ENCODE measurements at regions not wholly inside any gene's neighbourhood (a gene's known extent, or its start where the extent isn't known, plus 50 kb on each side); places are given as distances from the start of the nearest gene placed in this dataset.
"Not testable (repeated sequence)": the region's sequence is repeated elsewhere in the genome, so short reads cannot be mapped to it uniquely, and the experiment has no call there.

DNA sequence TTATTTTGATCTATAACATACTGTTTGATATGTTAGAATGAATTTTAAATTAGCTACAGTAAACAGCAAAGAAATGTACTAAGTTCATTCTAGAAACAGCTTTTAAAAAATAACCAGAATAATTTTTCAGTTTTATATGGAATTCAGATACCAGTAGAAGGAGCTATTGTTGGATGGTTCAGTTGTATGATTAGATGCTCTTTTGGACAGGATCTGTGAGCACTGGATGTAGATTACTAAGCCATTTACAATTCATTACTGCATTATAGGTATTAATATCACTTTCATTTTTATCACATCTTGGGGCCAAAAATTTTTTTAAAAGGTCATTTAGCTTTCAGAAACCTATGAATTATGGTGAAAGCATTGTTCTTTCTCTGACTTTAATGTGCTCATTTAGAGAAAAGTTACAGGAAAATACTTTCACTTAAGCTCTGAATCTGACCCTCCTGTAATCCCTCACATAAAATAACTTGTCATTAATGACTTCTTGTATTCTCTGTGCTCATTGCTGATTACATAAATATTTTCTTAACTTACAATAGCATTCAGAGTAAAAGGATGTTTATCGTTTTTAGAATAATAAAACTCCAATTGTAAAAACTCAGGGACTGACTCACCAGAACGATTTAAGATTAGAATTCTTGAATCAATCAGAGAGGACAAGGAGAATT lies 750.2 kb downstream of the SLC4A3 start:
- no peak for DNase-seq

DNA sequence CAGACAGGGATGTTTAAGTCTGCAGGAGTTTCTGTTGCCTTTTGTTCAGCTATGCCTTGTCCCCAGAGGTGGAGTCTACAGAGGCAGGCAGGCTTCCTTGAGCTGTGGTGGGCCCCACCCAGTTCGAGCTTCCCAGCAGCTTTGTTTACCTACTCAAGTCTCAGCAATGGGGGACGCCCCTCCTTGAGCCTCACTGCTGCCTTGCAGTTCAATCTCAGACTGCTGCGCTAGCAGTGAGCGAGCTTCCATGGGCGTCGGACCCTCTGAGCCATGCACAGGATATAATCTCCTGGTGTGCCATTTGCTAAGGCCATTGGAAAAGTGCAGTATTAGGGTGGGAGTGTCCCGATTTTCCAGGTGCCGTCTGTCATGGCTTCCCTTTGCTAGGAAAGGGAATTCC lies 760.3 kb downstream of the SLC4A3 start:
- DNase-seq = not testable (repeated sequence)

DNA sequence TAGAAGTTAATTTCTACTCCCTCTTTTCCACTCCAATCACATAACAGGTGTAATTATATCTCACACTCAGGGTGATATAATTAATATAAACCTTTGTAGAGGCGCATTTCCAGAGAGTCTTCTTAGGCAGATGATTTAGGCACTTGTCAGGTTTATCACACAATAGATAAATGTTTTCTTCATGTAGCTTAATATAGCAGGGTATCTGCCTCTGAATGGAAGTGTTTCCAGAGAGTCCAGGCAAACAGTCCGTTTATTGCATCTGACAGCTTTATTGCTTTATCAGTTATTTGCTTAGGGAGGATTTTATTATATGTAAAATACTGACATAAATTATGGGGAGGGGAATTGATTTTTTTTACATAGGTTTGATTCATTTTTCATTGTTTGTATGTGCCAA lies 766.3 kb downstream of the SLC4A3 start:
- no peak for DNase-seq

DNA sequence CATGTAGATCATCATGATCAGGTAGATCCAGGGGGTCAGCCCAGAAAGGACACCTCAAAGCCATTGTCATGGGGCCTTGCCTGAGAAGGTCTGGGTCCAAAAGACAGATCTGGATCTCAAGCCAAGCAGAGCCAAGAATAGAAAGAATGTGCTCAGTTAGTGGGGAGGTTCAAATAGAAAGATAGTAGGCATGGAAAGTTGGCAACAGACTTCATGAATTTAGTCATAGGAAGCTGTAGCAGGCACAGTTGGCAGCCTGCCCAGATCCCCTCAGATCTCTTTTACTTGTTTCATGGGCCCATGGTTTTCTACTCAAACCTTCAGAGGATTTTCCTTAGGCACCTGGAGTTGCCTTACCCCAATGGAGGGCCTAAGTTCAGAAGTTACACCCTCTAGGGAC lies 767.0 kb downstream of the SLC4A3 start:
- DNase-seq = no peak

DNA sequence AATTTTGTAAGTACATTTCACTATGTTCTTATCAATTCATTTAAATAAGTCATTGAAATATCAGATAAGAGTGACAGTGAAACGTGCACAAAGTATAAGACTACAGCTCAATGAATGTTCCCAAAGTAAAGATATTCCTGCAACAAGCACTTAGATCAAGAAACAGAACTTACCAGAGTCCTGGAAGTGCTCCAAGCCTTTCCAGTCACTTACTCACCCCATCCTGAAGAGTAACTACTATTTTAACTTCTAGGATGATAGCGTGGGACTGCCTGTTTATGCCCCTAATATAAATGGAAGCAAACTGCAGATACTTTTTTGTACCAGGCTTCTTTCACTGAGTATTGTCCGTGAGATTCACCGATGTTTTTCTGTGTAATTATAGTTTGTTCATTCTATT lies 768.9 kb downstream of the SLC4A3 start:
- DNase-seq = no peak

DNA sequence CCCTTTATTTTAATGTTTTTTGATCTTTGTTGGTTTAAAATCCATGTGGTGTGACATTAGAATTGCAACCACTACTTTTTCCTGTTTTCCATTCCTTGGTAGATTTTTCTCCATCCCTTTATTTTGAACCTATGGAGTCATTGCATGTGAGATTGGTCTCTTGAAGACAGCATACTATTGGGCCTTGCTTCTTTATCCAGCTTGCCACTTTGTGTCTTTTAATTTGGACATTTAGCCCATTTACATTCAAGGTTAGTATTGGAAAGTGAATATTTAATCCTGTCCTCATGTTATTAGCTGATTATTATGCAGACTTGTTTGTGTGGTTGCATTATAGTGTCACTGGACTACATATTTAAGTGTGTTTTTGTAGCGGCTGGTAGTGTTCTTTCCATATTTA lies 782.9 kb downstream of the SLC4A3 start:
- DNase-seq = no peak

DNA sequence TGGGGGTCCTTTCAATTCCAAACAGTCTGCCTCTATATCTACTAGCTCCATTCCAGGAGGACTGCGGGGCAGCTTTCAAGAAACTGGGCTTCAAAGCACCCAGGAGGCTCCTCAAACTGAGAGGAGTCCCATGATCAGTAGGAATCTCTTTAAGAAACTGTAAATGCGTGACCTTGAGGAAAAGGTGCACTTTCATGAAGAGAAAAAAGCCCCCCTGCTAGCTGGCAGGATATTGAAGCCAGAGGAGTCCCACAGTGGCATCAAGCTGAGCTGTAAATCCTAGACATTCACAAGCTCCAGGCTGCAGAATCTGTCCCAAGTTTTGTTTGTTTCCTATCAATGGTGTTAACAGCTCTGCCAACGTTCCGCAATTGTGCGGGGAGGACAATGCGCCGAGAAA lies 790.1 kb downstream of the SLC4A3 start:
- DNase-seq = no peak

DNA sequence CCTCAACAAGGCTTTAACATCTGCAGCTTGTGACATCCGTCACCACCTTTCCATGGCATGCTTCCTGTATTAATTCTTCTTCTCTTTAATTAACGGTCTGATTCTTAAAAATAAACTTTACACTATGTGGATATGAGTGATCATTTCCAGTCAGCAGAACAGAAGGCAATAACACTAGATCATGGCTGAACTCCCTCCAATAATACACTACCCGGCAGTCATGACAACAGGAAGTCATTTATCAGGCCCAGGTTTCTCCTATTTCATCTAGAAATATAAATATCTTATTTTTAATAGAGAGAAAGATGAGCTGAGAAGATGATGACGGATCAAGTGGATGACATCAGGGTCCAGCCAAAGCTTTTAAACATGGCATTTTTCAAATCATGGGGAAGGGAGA lies 792.2 kb downstream of the SLC4A3 start:
- DNase-seq = no peak

DNA sequence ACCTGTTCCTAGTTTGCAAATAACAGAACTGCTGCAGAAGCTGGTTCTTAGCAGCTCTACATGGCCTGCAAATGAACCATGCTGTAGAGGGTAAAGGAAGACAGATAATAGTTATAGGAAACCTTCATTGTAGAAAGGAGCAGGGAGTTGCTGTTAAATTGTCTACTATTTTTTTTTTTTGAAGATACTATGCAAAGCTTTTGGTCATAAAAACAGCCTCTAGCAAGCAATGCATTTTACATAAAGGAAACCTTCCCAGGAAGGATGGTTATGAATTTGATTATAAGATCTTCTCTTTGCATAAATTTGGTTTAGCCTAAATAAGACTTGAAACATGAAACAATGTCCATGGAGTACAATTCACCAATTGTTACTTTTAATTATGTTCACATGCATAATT lies 793.4 kb downstream of the SLC4A3 start:
- DNase-seq = no peak

DNA sequence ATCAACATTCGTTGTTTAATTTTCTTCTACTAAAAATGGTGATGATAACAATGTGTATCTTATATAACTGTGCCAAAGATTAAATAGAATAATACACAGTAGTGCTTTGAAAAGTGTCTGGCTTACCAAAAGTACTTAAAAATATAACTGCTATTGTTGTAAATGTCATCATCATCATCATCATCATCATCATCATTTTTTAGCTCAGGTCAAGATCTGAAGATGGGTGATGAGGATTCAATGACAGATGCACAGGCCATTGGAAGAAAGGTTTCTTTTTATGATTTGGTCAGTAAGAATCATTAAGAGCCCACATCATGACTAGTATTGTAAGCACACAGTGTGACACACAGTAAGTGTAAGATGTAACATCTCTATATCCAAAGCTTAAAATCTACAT lies 795.2 kb downstream of the SLC4A3 start:
- DNase-seq = no peak

DNA sequence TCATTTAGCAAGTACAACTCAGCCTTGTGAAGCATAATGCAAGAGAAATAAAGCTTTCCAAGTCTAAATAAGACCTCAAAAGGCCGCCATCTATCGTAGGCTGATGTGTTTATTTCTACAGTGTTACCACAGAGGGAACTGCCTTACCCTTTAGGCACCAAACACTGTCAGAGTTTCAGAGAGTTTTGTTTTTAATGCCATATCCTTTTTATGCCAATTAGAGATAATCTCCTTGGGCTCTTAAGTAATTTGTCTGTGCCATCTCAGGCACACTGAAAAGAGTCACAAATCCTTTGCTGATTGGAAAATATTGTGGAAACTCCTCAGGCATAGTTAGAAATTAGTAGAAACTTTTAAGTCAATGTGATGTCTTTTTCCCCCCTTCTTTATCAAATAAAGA lies 797.1 kb downstream of the SLC4A3 start:
- no peak for DNase-seq

DNA sequence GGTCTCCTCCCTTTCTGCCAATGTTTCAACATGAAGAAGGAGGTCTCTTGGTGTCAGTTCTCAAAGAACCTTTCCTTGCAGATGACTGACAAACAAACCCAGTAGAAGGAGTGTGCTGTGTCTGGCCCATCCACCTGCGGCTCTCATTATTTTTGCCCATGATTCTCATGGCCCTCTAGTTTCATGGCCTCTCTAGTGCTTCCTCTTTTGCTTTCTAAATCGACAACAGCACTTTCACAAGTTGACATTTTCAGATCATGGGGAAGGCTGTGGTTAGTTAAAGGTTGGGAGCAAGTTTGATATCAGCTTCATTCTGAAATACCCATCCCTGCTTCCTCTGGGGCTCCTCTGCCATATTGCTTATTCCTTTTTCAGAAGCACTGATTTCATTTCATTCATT lies 805.2 kb downstream of the SLC4A3 start:
- DNase-seq = no peak

DNA sequence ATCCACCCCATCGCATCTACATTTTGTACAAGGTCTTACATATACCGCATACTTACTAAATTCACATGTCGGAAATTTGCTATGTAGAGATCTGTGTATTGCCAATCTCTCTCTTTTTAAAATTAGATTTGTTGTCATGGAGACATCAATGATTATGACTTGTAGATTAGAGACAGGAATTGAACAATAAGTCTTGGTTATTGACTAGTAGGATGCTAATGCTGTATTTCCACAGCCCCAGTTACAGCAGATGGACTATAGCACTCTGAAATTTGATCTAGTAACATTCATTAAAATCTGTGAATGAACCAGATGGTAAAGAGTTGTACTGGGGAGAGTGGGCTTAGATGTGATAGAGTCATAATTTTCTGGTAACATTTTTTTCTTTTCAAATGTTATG lies 805.7 kb downstream of the SLC4A3 start:
- no peak for DNase-seq

DNA sequence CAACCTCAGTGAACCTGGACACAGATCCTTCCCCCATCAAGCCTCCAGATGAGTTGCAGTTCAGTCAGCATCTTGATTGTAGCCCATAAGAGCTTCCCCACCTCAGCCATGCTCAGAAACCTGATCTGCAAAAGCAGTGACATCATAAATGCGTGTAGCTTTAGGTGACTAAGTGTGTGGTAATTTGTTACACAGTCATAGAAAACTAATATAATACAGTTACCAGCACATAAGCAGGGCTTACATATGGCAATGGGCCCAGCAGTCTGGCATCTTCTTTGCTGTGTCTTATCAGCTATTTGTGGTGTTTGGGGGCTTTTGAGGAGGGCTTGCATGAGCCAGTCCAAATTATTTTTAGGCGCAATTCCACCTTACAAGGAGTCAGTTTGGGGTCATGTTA lies 807.0 kb downstream of the SLC4A3 start:
- DNase-seq = no peak

DNA sequence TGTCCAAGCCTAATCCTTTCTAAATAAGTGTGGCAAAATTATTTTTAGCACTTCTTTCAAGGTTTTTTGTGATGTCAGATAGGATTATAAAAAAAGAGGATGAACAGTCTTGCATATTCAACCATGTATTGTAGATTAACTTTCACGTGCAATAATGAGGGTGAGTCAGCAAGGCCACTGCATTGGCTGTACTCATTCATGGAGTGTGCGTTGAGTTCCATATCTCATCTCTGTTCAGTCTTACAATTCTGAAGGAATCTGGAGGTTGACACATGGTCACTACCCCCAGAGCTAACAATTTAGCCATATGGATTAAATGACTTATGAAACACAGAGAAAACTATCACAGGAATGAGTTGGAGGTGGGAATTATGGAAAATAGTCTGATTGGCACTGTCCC lies 810.5 kb downstream of the SLC4A3 start:
- DNase-seq = no peak

DNA sequence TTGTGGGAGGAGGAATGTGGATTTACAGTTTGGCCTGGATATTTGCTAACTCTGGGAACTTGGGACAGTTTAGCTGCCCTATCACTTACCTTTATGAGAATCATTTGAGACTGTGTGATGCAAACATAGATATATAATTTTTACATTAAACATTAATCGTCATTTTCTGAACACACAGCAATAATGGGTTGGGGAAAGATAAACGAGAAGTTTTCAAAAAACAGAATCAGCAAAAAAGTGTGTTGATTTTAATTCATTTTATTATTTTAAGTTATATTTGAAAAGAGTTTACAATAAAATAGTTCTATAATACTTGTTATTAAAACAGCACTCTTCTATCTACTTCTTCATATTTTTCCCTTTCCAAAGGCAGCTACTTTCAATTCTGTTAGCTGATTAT lies 813.3 kb downstream of the SLC4A3 start:
- DNase-seq = no peak

DNA sequence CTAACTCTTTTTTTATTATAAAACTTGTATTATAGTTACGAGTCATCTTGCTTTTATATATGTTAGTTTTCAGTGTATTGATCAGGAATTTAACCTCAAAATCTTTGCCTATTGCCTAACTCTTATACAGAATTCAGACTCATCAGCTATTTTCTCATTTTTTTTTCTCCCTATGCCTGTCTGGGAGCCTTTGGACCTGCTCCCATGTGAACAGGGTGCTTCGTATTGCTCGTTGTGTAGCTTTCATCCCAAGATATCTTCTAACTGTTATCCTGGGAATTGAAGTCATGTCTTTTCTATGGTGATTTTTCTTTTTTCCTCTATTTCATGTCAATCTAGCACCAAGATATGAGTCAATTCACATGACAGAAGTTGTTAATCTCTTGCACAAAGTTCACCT lies 814.0 kb downstream of the SLC4A3 start:
- no peak for DNase-seq

DNA sequence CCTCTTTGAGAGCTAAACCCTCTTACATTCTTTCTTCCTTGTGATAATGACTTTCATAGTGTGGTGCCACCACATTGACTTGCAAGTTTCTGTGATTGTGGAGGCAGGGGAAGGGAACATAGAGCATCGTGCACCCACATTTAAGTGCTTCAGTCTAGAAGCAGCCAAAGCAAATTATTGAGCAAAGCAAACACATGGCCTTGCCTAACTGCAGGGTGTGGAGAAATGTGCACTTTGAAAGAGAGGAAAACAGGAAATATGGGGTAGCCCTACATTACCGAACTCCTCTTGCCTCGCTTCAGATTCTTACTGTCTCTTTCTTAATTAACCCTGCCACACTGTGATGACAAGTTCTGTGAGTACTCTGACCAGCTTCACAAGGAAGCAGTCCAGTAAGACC lies 814.6 kb downstream of the SLC4A3 start:
- no peak for DNase-seq

DNA sequence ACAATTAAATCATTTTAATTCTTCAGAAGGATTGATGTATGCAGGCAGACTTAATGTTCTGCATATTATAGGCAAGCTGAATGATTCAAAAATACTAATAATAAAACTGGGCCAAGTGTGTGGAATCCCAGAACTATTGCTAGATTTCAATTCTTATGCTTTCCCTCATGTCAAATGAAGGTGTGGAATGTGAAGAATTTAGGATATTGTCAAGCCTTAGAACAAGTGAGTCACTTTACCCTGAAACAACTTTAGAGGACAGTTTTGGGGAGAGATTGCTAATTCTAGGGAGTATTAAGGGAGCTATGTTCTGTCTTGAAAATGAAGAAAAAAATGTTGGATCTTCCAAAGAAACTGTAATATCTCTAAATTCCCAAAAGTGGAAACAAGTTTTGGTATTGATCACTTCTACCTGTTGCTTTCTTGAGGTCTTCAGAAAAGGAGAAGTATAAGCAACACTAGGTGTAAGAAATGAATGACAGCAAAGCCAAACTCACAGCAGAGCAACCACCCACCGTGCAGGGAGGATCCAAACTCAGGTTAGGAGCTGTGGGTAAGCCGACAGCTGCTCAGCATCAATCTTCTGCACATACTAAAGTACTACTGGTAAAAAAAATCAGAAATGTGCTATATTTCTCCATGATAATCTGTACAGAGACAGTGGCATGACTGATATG lies 818.1 kb downstream of the SLC4A3 start:
- no peak for DNase-seq

DNA sequence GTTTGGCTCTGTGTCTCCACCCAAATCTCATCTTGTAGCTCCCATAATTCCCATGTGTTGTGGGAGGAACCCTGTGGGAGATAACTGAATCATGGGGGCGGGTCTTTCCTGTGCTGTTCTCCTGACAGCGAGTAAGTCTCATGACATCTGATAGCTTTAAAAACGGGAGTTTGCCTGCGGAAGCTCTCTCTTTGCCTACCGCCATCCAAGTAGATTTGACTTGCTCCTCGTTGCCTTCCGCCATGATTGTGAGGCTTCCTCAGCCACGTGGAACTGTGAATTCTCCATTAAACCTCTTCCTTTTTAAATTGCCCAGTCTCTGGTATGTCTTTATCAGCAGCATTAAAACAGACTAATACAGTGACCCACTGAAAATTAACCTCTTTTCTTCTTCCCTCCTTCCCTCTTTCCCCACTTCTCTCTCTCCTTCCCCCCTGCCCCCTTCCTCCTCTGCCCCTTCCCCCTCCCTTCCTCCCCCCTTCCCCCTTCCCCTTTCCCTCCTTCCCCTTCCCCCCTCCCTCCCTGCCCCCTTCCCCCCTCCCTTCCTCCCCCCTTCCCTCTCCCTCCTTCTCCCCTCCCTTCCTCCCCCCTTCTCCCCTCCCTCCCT lies 818.8 kb downstream of the SLC4A3 start:
- no peak for DNase-seq

DNA sequence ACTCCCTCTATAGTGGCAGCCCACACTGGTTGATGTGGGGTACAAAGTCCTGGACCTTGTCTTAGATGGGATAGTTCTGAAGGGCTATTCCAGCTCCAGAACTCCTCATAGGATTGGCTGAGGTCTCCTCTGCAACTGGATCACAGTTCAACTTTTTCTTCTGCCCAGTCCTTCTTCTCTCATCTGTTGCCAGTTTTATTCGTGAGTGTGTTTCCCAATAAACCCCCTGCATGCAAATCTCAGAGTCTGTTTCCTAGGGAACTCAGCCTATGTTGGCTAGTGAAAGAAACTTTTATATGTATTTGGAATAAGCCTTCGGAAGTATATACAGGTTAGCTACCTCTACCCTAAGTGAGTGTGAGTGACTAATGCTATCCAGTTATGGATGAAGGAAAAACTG lies 823.4 kb downstream of the SLC4A3 start:
- DNase-seq = no peak

DNA sequence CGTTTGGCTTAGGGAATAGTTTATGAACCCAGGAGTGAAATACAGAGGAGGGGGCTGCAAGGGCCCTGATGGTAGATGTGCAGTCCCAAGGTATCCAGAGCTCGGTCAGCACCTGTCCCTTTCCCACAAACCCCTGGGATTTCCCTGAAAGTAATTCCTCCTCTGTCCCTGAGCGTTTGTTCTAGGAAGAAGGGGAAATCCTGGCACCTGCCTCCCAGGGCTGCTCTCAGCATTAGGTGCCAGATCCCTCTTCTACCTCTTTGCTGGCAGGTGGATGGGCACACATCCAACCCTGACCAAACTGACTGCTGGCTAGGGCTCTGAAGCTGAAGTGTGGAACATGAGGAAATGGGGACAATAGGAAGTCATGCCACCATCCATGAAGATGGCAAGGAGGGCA lies 824.0 kb downstream of the SLC4A3 start:
- DNase-seq = no peak

DNA sequence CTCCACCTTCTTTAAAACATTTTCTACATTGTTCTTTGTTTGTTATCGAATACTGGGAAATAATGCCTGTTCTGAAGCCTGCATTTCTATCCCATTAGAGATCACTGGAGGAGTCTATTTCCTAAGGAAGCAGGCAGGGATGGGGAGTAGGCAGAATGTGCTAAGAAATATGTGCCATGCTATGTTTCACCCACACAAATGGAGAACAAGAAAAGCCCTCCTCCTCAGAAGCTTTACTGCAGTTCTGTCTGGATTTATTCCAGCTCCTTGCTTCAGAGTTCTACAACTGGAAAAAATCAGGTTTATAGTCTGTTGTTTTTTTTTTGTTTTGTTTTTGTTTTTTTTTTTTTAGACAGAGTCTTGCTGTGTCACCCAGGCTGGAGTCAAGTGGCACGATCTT lies 825.1 kb downstream of the SLC4A3 start:
- DNase-seq = no peak

DNA sequence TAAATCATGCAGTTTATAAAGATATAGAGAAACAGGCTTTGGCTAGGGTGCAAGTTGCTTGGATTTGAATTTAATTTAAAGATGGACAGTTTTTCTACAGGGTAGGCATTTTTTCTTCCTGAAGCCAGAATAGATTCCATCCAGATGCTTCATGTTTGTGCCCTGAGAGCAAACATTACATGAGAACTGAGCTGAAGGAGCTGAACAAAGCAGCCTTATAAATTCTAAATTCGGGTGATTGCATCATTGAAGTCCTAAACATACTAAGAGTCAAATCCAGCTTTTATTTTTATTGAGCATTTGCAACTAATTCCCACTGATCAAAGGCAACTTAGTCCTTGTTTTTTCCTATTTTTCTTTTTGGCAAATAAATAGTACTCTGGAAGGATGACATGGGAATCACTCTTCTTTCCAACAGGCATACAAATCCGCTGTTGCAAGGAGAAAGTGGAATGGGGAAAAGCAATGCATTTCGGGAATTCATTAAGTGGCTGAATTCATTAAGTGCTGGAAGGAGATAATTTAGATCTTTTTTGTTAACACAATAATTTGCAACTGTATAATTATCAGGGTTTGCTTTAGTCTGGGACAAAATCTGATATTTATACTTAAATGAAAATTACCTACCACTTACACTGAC lies 828.0 kb downstream of the SLC4A3 start:
- DNase-seq = no peak
